OCI-LY1 (cell line): ENCODE measurements at regions not wholly inside any gene's neighbourhood (a gene's known extent, or its start where the extent isn't known, plus 50 kb on each side); places are given as distances from the start of the nearest gene placed in this dataset.

Experiments used
- H2AFZ ChIP-seq: fragments of 200-600 bp; sonication (generic), shearing (Covaris generic); 2 replicates; pipeline ENCODE4 v1.6.0; 2014; ENCODE audit warnings: antibody characterized with exemption, mild to moderate bottlenecking, low read length
- H3F3A ChIP-seq: fragments of 200-600 bp; sonication (generic), shearing (Covaris generic); 2 replicates; pipeline ENCODE4 v1.6.0; 2014; ENCODE audit warnings: mild to moderate bottlenecking, antibody characterized with exemption, low read length, moderate library complexity; ENCODE audit not compliant: insufficient read depth
- H3K27ac ChIP-seq: fragments of 200-600 bp; sonication (generic); 2 replicates; pipeline ENCODE4 v1.5.1; 2014; ENCODE audit warnings: low read length, mixed run types, mild to moderate bottlenecking, low read depth; ENCODE audit not compliant: poor library complexity, severe bottlenecking
- H3K27me3 ChIP-seq: fragments of 200-600 bp; sonication (generic); 2 replicates; pipeline ENCODE4 v1.6.0; 2014; ENCODE audit warnings: antibody characterized with exemption, mild to moderate bottlenecking, low read length, moderate library complexity; ENCODE audit not compliant: insufficient read depth
- H3K36me3 ChIP-seq: fragments of 200-600 bp; sonication (generic); 2 replicates; pipeline ENCODE4 v1.6.1; 2014; ENCODE audit warnings: mild to moderate bottlenecking, antibody characterized with exemption, low read length, moderate library complexity, mixed read lengths; ENCODE audit not compliant: insufficient read depth
- H3K4me1 ChIP-seq: fragments of 200-600 bp; sonication (generic); 2 replicates; pipeline ENCODE4 v1.5.1; 2014; ENCODE audit warnings: mild to moderate bottlenecking, low read length, moderate library complexity; ENCODE audit not compliant: insufficient read depth, severe bottlenecking
- H3K4me2 ChIP-seq: fragments of 200-600 bp; sonication (generic), shearing (Covaris generic); 2 replicates; pipeline ENCODE4 v1.6.1; 2014; ENCODE audit warnings: low read length
- H3K4me3 ChIP-seq: fragments of 200-600 bp; sonication (generic); 2 replicates; pipeline ENCODE4 v1.5.1; 2014; ENCODE audit warnings: low read length, low read depth, mild to moderate bottlenecking, mixed read lengths; ENCODE audit not compliant: poor library complexity, severe bottlenecking
- H3K79me2 ChIP-seq: fragments of 200-600 bp; shearing (Covaris generic); 2 replicates; pipeline ENCODE4 v1.6.1; 2016; ENCODE audit warnings: mixed run types, low read length, mixed read lengths; ENCODE audit not compliant: insufficient read depth
- H3K9ac ChIP-seq: fragments of 200-600 bp; sonication (generic), shearing (Covaris generic); 2 replicates; pipeline ENCODE4 v1.6.1; 2014; ENCODE audit warnings: mild to moderate bottlenecking, low read length, mixed read lengths
- H3K9me2 ChIP-seq: fragments of 200-600 bp; sonication (generic), shearing (Covaris generic); 2 replicates; pipeline ENCODE4 v1.6.1; 2014; ENCODE audit warnings: low read depth, mild to moderate bottlenecking, low read length, mixed read lengths
- H3K9me3 ChIP-seq: fragments of 200-600 bp; shearing (Covaris generic); 2 replicates; pipeline ENCODE4 v1.6.1; 2014; ENCODE audit warnings: low read length, mixed read lengths
- H4K20me1 ChIP-seq: fragments of 200-600 bp; sonication (generic), shearing (Covaris generic); 2 replicates; pipeline ENCODE4 v1.6.0; 2016; ENCODE audit warnings: mild to moderate bottlenecking, low read length; ENCODE audit not compliant: insufficient read depth
- CTCF ChIP-seq: fragments of 200-600 bp; sonication (generic), shearing (Covaris generic); IDR thresholded peaks from 2 replicates; pipeline ENCODE4 v1.5.1; 2017; ENCODE audit warnings: mild to moderate bottlenecking, antibody characterized with exemption, low read length, moderate library complexity, mixed read lengths
- EZH2 ChIP-seq: fragments of 200-600 bp; sonication (generic), shearing (Covaris generic); IDR thresholded peaks from 2 replicates; pipeline ENCODE4 v1.8.0; 2017; ENCODE audit warnings: borderline replicate concordance, mixed run types, mild to moderate bottlenecking, antibody characterized with exemption, low read length, moderate library complexity, mixed read lengths

GRCh38 chr11:127925475-127925874 lies 661.9 kb downstream of the ETS1 start:
- H4K20me1 ChIP-seq = no peaks in the 10 kb centered on the region
- no peaks in the 10 kb centered on the region for H3K79me2 ChIP-seq
- H3F3A ChIP-seq = no peaks in the 10 kb centered on the region
- H2AFZ ChIP-seq = no peak overlapping the region
- H3K27me3 ChIP-seq = no peaks in the 10 kb centered on the region
- no peak overlapping the region for H3K4me2 ChIP-seq
- no peaks in the 10 kb centered on the region for H3K36me3 ChIP-seq
- TF ChIP-seq EZH2 (no peak), CTCF (no peak)
- no peaks in the 10 kb centered on the region for H3K9me2 ChIP-seq
- H3K9ac ChIP-seq = no peak overlapping the region
- H3K4me3 ChIP-seq = no peak overlapping the region
- H3K9me3 ChIP-seq = no peaks in the 10 kb centered on the region
- no peaks in the 10 kb centered on the region for H3K4me1 ChIP-seq
- H3K27ac ChIP-seq = no peak overlapping the region

GRCh38 chr11:127919206-127920000 lies 668.0 kb downstream of the ETS1 start:
- Histone ChIP-seq H3K4me2 (no peak overlapping the region), H3K9me3 (no peaks in the 10 kb centered on the region), H3K9me2 (no peaks in the 10 kb centered on the region), H3K79me2 (no peaks in the 10 kb centered on the region), H2AFZ (no peak overlapping the region), H4K20me1 (no peaks in the 10 kb centered on the region), H3K27ac (no peak overlapping the region), H3K4me3 (no peak overlapping the region), H3K27me3 (no peaks in the 10 kb centered on the region), H3K36me3 (no peaks in the 10 kb centered on the region), H3K4me1 (no peaks in the 10 kb centered on the region), H3F3A (no peaks in the 10 kb centered on the region), H3K9ac (no peak overlapping the region)
- no peak for TF ChIP-seq EZH2
- TF ChIP-seq CTCF = no peak

- no peaks in the 10 kb centered on the region for H3K9me3 ChIP-seq
Observed at GRCh38 chr11:127902382-127902781, 685.0 kb downstream of the ETS1 start.

More at GRCh38 chr11:127902382-127902781, 685.0 kb downstream of the ETS1 start:
- Histone ChIP-seq H3K27ac (no peak overlapping the region), H3K9me2 (no peaks in the 10 kb centered on the region), H3K9ac (no peak overlapping the region), H3K4me1 (no peaks in the 10 kb centered on the region), H4K20me1 (no peaks in the 10 kb centered on the region), H2AFZ (no peak overlapping the region), H3K27me3 (no peaks in the 10 kb centered on the region), H3K36me3 (no peaks in the 10 kb centered on the region), H3K4me2 (no peak overlapping the region), H3K4me3 (no peak overlapping the region), H3K79me2 (no peaks in the 10 kb centered on the region), H3F3A (no peaks in the 10 kb centered on the region)
- no peak for TF ChIP-seq CTCF
- TF ChIP-seq EZH2 = no peak
